ENCODE measurements at regions not wholly inside any gene's neighbourhood (a gene's known extent, or its start where the extent isn't known, plus 50 kb on each side); places are given as distances from the start of the nearest gene placed in this dataset.

DNA sequence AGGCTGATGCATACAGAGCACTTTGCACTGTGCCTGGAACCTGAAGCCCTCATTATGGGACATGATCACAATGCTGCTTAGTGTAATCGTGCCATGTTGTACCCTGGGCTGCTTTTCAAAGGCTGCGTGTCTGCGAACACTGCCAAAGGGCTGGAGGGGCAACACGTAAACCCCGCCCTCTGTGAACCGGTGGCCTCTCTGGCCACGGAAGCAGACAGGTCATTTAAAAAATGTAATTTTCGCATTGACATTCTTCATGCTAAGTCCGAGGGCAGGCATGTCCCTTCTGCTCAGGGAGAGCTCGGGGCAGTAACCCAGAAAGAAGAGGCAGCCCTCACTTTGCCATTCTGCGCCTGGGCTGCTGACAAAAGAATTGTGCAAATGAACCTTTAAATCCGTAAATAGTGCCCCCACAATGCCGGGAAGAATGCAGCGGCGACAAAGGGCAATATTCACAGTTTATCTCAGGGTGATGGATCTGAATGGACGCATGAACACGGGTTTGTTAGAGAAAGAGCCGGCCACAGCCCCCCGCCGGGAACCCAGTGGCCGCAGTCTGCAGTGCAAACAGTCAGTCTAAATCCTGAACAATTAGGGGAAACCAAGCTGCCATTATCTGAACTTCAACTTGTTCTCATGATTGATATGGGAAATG lies 226.1 kb downstream of the MYCN start:
- TF ChIP-seq POLR2A (IDR thresholded peaks at IDR 0.05): no peak
- no peak for TF ChIP-seq POLR2AphosphoS5 (IDR thresholded peaks at IDR 0.05; ENCODE audit: insufficient read depth in 1 of 2, low read depth in 1 of 2)
